ENCODE measurements at regions not wholly inside any gene's neighbourhood (a gene's known extent, or its start where the extent isn't known, plus 50 kb on each side); places are given as distances from the start of the nearest gene placed in this dataset.

GRCh38 chr10:20521186-20521585, 375.9 kb downstream of the NEBL start:
- no peaks in the 10 kb centered on the region for H3K9me3 ChIP-seq (ENCODE audit: control insufficient read depth in 2 of 3, insufficient read depth in 1 of 3, low read length in 3 of 3)
- H3K4me1 ChIP-seq (ENCODE audit: control insufficient read depth in 2 of 3, insufficient read depth in 2 of 3, low read depth in 1 of 3, low read length in 3 of 3) = no peaks in the 10 kb centered on the region
- H3K27me3 ChIP-seq (ENCODE audit: control insufficient read depth, insufficient read depth, low read length) = no peaks in the 10 kb centered on the region
- H3K9ac ChIP-seq (ENCODE audit: low read length in 3 of 3) = no peak overlapping the region
- TF ChIP-seq, protein P1, sequence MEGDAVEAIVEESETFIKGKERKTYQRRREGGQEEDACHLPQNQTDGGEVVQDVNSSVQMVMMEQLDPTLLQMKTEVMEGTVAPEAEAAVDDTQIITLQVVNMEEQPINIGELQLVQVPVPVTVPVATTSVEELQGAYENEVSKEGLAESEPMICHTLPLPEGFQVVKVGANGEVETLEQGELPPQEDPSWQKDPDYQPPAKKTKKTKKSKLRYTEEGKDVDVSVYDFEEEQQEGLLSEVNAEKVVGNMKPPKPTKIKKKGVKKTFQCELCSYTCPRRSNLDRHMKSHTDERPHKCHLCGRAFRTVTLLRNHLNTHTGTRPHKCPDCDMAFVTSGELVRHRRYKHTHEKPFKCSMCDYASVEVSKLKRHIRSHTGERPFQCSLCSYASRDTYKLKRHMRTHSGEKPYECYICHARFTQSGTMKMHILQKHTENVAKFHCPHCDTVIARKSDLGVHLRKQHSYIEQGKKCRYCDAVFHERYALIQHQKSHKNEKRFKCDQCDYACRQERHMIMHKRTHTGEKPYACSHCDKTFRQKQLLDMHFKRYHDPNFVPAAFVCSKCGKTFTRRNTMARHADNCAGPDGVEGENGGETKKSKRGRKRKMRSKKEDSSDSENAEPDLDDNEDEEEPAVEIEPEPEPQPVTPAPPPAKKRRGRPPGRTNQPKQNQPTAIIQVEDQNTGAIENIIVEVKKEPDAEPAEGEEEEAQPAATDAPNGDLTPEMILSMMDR (IDR thresholded peaks at IDR 0.05; ENCODE audit: borderline replicate concordance, extremely low read depth, insufficient read depth) = no peak
- no peak for FAIRE-seq
- DNase-seq = no peak
- H3K4me3 ChIP-seq (ENCODE audit: low read length in 3 of 3) = no peak overlapping the region
- H3K27ac ChIP-seq (ENCODE audit: low read depth in 2 of 2, low read length in 2 of 2) = no peak overlapping the region
- no peaks in the 10 kb centered on the region for H3K36me3 ChIP-seq (ENCODE audit: control insufficient read depth in 2 of 3, insufficient read depth in 3 of 3, low read length in 3 of 3)
- intact Hi-C loops (cut with DNase I) = no loop called here

GRCh38 chr10:20515654-20516053, 381.5 kb downstream of the NEBL start:
- DNase-seq = no peak
- no peaks in the 10 kb centered on the region for H3K4me1 ChIP-seq (ENCODE audit: control insufficient read depth in 2 of 3, insufficient read depth in 2 of 3, low read depth in 1 of 3, low read length in 3 of 3)
- H3K36me3 ChIP-seq (ENCODE audit: control insufficient read depth in 2 of 3, insufficient read depth in 3 of 3, low read length in 3 of 3) = no peaks in the 10 kb centered on the region
- no peak overlapping the region for H3K4me3 ChIP-seq (ENCODE audit: low read length in 3 of 3)
- FAIRE-seq = no peak
- H3K9me3 ChIP-seq (ENCODE audit: control insufficient read depth in 2 of 3, insufficient read depth in 1 of 3, low read length in 3 of 3) = no peaks in the 10 kb centered on the region
- H3K9ac ChIP-seq (ENCODE audit: low read length in 3 of 3) = no peak overlapping the region
- H3K27me3 ChIP-seq (ENCODE audit: control insufficient read depth, insufficient read depth, low read length) = no peaks in the 10 kb centered on the region
- H3K27ac ChIP-seq (ENCODE audit: low read depth in 2 of 2, low read length in 2 of 2) = no peak overlapping the region
- TF ChIP-seq, protein P1 (IDR thresholded peaks at IDR 0.05; ENCODE audit: borderline replicate concordance, extremely low read depth, insufficient read depth) = no peak
- intact Hi-C loops (cut with DNase I) = no loop called here

DNA sequence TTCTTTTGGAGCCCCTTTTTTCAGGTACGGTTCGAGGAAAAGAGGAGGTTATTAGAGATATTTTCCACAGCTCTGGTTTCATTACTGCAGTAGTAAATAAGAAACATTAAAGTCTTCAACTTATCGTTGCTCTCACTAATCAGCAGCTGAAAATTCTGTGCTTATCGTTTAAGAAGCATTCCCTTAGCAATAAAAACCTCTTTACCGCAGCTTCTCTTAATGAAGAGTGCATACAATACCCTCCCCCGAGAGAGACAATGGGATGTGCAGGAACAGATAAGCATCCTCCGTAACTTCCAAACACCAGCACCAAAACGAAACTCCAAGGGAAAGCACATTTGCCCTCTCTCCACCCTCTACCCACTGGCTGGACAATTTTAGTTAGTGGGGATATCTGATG, 384.5 kb downstream of the NEBL start:
- Histone ChIP-seq H3K9me3 (ENCODE audit: control insufficient read depth in 2 of 3, insufficient read depth in 1 of 3, low read length in 3 of 3) (no peaks in the 10 kb centered on the region), H3K4me3 (ENCODE audit: low read length in 3 of 3) (no peak overlapping the region), H3K9ac (ENCODE audit: low read length in 3 of 3) (no peak overlapping the region), H3K27ac (ENCODE audit: low read depth in 2 of 2, low read length in 2 of 2) (no peak overlapping the region), H3K27me3 (ENCODE audit: control insufficient read depth, insufficient read depth, low read length) (no peaks in the 10 kb centered on the region), H3K36me3 (ENCODE audit: control insufficient read depth in 2 of 3, insufficient read depth in 3 of 3, low read length in 3 of 3) (no peaks in the 10 kb centered on the region), H3K4me1 (ENCODE audit: control insufficient read depth in 2 of 3, insufficient read depth in 2 of 3, low read depth in 1 of 3, low read length in 3 of 3) (no peaks in the 10 kb centered on the region)
- FAIRE-seq (no peak), DNase-seq (no peak)
- intact Hi-C loops (cut with DNase I) = no loop called here
- TF ChIP-seq, protein P1 (IDR thresholded peaks at IDR 0.05; ENCODE audit: borderline replicate concordance, extremely low read depth, insufficient read depth) = no peak

DNA sequence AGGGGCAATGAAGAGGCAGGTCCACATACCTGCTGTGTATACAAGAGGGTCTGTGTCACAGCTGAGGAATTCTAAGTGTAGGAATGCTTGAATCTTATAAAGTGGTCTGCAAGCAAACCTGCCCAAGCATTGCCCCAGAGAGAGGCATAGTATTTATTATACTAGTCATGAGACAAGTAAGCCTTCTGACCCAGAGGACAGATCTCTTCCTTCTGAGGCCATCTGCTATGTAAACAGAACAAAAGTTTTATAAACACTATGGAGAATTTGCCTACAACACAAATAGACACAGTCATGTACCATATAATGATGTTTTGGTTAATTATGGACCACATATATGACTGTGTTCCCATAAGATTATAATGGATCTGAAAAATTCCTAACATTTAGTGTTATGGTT, 388.2 kb downstream of the NEBL start:
- Histone ChIP-seq H3K9me3 (ENCODE audit: control insufficient read depth in 2 of 3, insufficient read depth in 1 of 3, low read length in 3 of 3) (no peaks in the 10 kb centered on the region), H3K9ac (ENCODE audit: low read length in 3 of 3) (no peak overlapping the region), H3K27me3 (ENCODE audit: control insufficient read depth, insufficient read depth, low read length) (no peaks in the 10 kb centered on the region), H3K27ac (ENCODE audit: low read depth in 2 of 2, low read length in 2 of 2) (no peak overlapping the region), H3K4me1 (ENCODE audit: control insufficient read depth in 2 of 3, insufficient read depth in 2 of 3, low read depth in 1 of 3, low read length in 3 of 3) (no peaks in the 10 kb centered on the region), H3K36me3 (ENCODE audit: control insufficient read depth in 2 of 3, insufficient read depth in 3 of 3, low read length in 3 of 3) (no peaks in the 10 kb centered on the region), H3K4me3 (ENCODE audit: low read length in 3 of 3) (no peak overlapping the region)
- TF ChIP-seq, protein P1 (IDR thresholded peaks at IDR 0.05; ENCODE audit: borderline replicate concordance, extremely low read depth, insufficient read depth) = no peak
- DNase-seq = no peak
- intact Hi-C loops (cut with DNase I) = no loop called here
- FAIRE-seq = no peak
